ENCODE measurements at regions not wholly inside any gene's neighbourhood (a gene's known extent, or its start where the extent isn't known, plus 50 kb on each side); places are given as distances from the start of the nearest gene placed in this dataset.

GRCh38 chr7:85464042-85464651, 277.3 kb upstream of the SEMA3D start:
- intact Hi-C loops (cut with DNase I), result no loop called here
- no peak for DNase-seq
- ATAC-seq (ENCODE audit: poor library complexity), result no peak

- intact Hi-C loops (cut with DNase I), result no loop called here
- DNase-seq (no peak), ATAC-seq (ENCODE audit: poor library complexity) (no peak)
Observed at GRCh38 chr7:85462671-85463070, 275.8 kb upstream of the SEMA3D start.

GRCh38 chr7:85457911-85458310, 271.1 kb upstream of the SEMA3D start:
- intact Hi-C loops (cut with DNase I), result no loop called here
- DNase-seq (no peak), ATAC-seq (ENCODE audit: poor library complexity) (no peak)

GRCh38 chr7:85456254-85456653, 269.4 kb upstream of the SEMA3D start:
- no peak for DNase-seq
- intact Hi-C loops (cut with DNase I), result no loop called here
- ATAC-seq (ENCODE audit: poor library complexity), result no peak

- intact Hi-C loops (cut with DNase I), result no loop called here
- DNase-seq (no peak), ATAC-seq (ENCODE audit: poor library complexity) (no peak)
Observed at GRCh38 chr7:85454904-85455303, 268.0 kb upstream of the SEMA3D start.

- intact Hi-C loops (cut with DNase I), result no loop called here
- DNase-seq, result no peak
Observed at GRCh38 chr7:85452674-85453073, 265.8 kb upstream of the SEMA3D start.

GRCh38 chr7:85449478-85449877, 262.6 kb upstream of the SEMA3D start:
- intact Hi-C loops (cut with DNase I), result no loop called here
- ATAC-seq (ENCODE audit: poor library complexity) (no peak), DNase-seq (no peak)

More at GRCh38 chr7:85452674-85453073, 265.8 kb upstream of the SEMA3D start:
- ATAC-seq (ENCODE audit: poor library complexity), result no peak

GRCh38 chr7:85447004-85447403, 260.1 kb upstream of the SEMA3D start:
- intact Hi-C loops (cut with DNase I), result no loop called here
- DNase-seq (no peak), ATAC-seq (ENCODE audit: poor library complexity) (no peak)

- ATAC-seq (ENCODE audit: poor library complexity) (no peak), DNase-seq (no peak)
- intact Hi-C loops (cut with DNase I), result no loop called here
Observed at GRCh38 chr7:85426487-85426960, 239.7 kb upstream of the SEMA3D start.

- ATAC-seq (ENCODE audit: poor library complexity) (no peak), DNase-seq (no peak)
- intact Hi-C loops (cut with DNase I), result no loop called here
Observed at GRCh38 chr7:85424298-85424697, 237.4 kb upstream of the SEMA3D start.

GRCh38 chr7:85423209-85423895, 236.5 kb upstream of the SEMA3D start:
- intact Hi-C loops (cut with DNase I), result no loop called here
- no peak for ATAC-seq (ENCODE audit: poor library complexity)
- no peak for DNase-seq

GRCh38 chr7:85415743-85416142, 228.9 kb upstream of the SEMA3D start:
- intact Hi-C loops (cut with DNase I), result no loop called here
- no peak for DNase-seq
- no peak for ATAC-seq (ENCODE audit: poor library complexity)

- no peak for DNase-seq
- no peak for ATAC-seq (ENCODE audit: poor library complexity)
- intact Hi-C loops (cut with DNase I), result no loop called here
Observed at GRCh38 chr7:85413718-85414117, 226.9 kb upstream of the SEMA3D start.

GRCh38 chr7:85412912-85413311, 226.1 kb upstream of the SEMA3D start:
- no peak for ATAC-seq (ENCODE audit: poor library complexity)
- no peak for DNase-seq
- intact Hi-C loops (cut with DNase I), result no loop called here

GRCh38 chr7:85407391-85407790, 220.5 kb upstream of the SEMA3D start:
- ATAC-seq (ENCODE audit: poor library complexity), result no peak
- intact Hi-C loops (cut with DNase I), result no loop called here

GRCh38 chr7:85405016-85405902, 218.4 kb upstream of the SEMA3D start:
- no peak for ATAC-seq (ENCODE audit: poor library complexity)
- intact Hi-C loops (cut with DNase I), result no loop called here

More at GRCh38 chr7:85407391-85407790, 220.5 kb upstream of the SEMA3D start:
- no peak for DNase-seq

GRCh38 chr7:85396676-85397075, 209.8 kb upstream of the SEMA3D start:
- intact Hi-C loops (cut with DNase I), result no loop called here
- DNase-seq (no peak), ATAC-seq (ENCODE audit: poor library complexity) (no peak)

More at GRCh38 chr7:85405016-85405902, 218.4 kb upstream of the SEMA3D start:
- DNase-seq, result no peak

GRCh38 chr7:85392789-85393188, 205.9 kb upstream of the SEMA3D start:
- ATAC-seq (ENCODE audit: poor library complexity), result no peak
- no peak for DNase-seq
- intact Hi-C loops (cut with DNase I), result no loop called here

GRCh38 chr7:85392326-85392725, 205.5 kb upstream of the SEMA3D start:
- DNase-seq (no peak), ATAC-seq (ENCODE audit: poor library complexity) (no peak)
- intact Hi-C loops (cut with DNase I), result no loop called here

GRCh38 chr7:85386460-85386859, 199.6 kb upstream of the SEMA3D start:
- no peak for ATAC-seq (ENCODE audit: poor library complexity)
- DNase-seq, result no peak
- intact Hi-C loops (cut with DNase I), result no loop called here
